GM23338 (cell line): ENCODE measurements at regions not wholly inside any gene's neighbourhood (a gene's known extent, or its start where the extent isn't known, plus 50 kb on each side); places are given as distances from the start of the nearest gene placed in this dataset.

Experiments used
- EZH2 ChIP-seq: fragments of 200-600 bp; sonication (generic); IDR thresholded peaks from one replicate; pipeline ENCODE4 v1.8.0; 2017; ENCODE audit warnings: antibody characterized with exemption, mild to moderate bottlenecking, low read depth; ENCODE audit not compliant: unreplicated experiment
- POLR2AphosphoS5 ChIP-seq: IDR thresholded peaks from 2 replicates; pipeline ENCODE4 v1.6.1; 2016; ENCODE audit warnings: antibody characterized with exemption, low read depth
- TF ChIP-seq, protein P1 (sequence below), 2 experiments: fragments of 200-600 bp in 1 of 2; sonication (generic) in 1 of 2; conservative IDR thresholded peaks; 2 replicates each; pipeline versions ENCODE4 v1.5.1 to v1.6.1; 2016 to 2017; ENCODE audit warnings: antibody characterized with exemption in 2 of 2, low read depth in 2 of 2, mild to moderate bottlenecking in 2 of 2, moderate library complexity in 1 of 2

DNA sequence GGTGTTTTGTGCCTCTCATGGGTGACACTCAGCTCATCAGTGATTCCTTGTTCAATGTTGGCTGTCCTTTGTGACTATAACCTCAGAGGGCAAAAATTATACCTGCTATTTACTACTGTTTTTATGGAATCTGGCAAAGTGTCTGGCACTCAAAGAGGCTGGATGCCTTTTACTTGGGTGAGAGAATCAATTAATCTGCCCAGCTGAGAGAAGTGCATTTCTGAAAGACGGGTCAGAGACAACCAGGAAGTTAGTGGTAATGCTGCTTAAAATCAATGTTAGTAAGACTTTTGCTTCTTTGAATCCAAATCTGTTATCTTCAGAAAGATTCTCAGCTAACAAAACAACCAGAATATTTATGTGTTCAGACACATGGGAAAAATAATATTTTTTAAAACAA is 436.2 kb upstream of the SUCLG2 start:
- TF ChIP-seq, protein P1, sequence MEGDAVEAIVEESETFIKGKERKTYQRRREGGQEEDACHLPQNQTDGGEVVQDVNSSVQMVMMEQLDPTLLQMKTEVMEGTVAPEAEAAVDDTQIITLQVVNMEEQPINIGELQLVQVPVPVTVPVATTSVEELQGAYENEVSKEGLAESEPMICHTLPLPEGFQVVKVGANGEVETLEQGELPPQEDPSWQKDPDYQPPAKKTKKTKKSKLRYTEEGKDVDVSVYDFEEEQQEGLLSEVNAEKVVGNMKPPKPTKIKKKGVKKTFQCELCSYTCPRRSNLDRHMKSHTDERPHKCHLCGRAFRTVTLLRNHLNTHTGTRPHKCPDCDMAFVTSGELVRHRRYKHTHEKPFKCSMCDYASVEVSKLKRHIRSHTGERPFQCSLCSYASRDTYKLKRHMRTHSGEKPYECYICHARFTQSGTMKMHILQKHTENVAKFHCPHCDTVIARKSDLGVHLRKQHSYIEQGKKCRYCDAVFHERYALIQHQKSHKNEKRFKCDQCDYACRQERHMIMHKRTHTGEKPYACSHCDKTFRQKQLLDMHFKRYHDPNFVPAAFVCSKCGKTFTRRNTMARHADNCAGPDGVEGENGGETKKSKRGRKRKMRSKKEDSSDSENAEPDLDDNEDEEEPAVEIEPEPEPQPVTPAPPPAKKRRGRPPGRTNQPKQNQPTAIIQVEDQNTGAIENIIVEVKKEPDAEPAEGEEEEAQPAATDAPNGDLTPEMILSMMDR (conservative IDR thresholded peaks at IDR 0.05; ENCODE audit: low read depth in 2 of 2), result no peak
- TF ChIP-seq POLR2AphosphoS5, result no peak
- no peak for TF ChIP-seq EZH2
